ENCODE measurements at regions not wholly inside any gene's neighbourhood (a gene's known extent, or its start where the extent isn't known, plus 50 kb on each side); places are given as distances from the start of the nearest gene placed in this dataset.
A peak's percentile ranks its signal among the peaks of the same experiment; 100 is the strongest.

DNA sequence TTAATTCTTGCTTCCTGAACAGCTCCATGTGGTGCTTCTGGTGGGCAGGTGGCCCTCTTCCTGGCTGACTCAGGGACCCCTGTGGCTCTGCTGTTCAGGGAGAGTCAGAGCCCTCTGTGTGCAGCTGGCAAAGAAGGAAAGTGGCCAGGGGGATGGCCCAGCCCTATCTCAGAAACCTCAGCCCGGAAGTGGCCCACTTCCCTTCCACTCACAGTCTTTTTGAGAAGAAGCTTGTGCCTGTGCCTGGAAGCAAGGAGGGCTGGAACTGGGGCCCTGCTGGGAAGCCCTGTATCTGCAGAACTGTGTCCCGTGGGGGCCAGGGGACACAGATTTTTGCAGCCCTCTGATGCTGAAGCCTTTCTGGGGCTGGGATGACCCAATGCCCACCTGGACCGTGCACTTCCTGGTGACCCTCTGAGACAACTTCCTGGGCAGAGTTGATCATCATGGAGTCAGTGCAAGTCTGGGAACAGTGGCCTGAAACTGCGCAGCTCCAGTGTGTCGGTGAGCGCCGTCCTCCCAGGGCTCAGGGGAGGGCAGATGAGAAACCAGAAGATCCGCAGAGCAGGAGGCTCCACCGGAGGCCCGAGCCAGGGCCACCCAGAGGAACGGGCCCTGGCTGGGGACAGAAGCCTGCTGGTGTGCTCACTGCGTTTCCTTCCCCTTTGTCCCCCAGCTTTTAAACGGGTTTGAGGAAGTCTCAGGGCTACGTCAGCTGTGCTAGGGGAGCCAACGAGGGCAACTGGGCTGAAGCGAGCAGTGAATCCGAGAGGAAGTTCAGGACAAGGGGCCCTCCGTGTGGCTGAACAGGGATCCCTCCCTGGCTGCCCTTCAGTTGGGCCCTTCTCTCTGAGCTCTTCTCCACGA is 217.4 kb upstream of the RTL1 start:
- peak; percentile 44 for DNase-seq
- peak; percentile 55 for ATAC-seq

DNA sequence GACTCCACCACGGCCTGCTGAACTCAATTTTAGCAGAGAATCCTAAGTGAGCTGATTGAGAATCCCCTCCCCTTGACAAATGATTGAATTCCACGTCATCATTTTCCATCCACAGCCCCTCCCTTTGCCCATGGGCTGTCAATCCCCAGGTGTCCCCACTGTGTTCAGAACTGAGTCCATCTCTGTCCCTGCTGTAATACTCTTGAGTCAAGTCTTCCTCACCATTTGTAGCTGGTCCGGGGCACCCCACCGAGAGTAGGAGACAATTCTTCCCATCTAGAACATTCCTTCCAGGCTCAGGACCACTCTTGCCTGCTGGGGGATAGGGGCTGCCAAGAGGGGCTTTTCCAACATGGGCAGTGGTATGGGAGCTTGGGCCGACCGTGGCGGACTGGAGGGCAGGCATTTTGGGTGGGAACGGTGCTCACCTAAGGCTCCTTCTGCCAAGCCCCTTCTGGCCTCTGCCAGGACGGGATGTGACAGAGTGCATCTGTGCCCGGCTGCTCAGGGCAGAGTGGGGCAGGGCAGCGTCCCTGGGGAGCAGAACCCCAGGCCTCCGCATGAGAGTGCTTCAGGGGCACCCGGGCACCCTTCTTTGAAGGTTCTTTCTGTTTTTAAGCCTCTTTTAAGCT is 218.1 kb upstream of the RTL1 start:
- DNase-seq (peak; percentile 7), ATAC-seq (peak; percentile 9)

DNA sequence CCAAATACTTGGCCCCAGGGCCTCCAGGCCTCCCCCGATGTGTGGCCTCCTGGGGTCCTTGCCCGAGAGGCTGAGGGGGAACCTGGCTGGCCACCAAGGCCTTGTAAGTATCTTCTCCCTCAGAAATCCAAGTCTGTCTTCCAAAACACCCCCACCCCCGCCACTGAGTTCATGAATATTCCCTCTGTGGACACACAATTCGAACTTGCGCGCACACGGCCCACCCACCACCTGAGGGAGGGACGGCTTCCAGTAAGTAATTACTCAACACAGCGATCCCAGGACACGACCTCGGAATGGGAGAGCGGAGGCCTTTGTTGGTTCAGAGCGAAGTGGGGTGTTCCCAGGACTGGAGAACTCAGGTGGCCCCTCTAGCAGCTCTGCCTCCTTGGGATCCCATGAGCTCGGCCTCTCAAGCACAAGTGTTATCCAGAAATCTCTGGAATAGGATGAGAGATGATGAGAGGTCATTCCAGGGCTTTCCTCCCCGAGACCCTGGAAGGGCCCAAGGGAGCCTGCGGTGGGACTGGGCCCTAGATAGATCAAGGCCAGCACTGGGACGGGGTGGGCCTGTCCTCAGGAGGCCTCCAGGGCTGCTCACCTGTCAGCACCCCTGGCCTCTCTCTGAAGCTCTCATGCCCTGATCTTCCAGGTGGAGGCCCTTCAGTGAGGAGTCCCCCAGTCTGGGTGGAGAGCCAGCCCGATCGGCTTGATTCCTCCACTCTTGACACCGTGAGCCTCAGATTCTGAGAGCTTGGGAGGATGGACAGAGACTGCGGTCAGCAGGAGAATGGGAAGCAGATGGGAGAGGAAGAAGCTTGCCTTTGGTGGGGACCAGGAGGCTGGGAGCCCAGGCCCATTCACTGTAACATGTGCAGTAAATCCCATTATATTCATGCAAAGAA is 219.0 kb upstream of the RTL1 start:
- ATAC-seq (no peak), DNase-seq (no peak)

DNA sequence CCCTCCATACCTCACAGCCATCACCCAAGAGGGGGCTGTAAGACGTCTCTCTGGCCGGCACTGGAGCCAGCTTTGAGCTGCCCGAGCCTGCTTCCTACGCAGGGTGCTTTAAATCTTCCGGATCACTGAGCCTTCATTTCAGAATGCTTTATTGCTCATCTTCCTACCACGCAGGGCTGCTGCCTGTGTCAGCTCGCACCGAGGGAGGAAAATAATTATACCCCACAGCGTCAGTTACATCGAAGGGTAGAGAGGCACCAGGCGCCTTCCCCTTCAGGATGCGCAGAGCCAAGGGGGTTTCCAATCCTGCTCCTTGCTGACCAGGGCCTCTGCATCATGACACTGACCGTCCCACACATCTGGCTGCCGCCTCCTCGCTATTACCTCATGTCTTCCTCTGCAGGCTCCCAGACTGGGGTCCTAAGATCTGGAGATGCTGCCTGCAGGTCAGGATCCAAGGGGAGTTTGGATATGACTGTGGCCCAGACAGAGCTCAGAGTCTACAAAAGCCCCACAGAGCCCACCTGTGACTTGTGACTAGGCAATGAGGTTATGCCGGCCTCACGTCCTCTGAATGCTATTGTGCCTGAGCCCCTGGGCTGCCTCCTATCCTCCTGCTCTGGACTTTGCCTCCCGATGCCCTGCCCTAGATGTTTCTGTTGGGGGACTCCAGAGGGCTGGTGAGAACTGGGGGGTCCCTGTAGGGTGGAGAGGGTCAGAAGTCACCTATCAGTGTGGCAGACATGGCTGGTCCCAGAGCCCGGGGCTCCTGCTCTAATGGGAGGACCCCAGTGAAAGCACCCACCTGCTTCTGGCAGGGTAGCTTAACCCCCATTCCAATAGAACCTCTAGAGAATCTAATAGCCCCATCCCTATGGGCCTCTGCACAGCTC is 220.3 kb upstream of the RTL1 start:
- ATAC-seq (no peak), DNase-seq (no peak)

DNA sequence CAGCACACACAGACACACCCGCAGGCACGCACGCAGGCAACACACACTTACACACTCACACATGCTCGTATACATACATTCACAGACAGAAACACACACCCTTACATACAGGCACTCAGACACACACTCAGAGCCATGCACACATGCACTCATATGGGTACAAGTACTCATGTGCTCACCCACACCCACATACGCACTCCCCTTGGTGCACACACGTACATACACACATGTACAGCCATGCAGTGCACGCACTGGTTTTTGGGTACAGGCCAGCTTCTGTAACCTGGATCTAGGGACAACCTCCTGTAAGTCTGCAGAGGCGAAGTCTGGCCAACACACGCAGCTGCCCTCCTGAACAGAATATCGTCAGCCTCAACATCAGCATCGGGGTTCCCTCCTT is 221.3 kb upstream of the RTL1 start:
- DNase-seq (no peak), ATAC-seq (no peak)

DNA sequence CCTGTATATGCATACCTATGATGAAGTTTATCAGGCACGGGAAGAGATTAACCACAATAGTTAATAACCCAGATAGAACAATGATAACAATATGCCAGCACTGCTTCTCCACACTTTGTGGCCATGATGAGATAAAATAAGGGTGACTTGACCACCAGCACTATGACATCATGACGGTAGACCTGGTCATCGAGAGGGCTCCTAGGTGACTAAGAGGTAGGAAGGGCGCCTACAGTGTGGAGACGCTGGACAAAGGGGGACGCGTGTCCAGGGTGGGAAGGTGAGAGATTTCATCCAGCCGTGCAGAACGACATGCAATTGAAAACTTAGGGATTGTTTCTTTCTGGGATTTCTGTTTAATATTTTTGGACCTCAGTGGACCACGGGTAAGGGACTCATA is 221.8 kb upstream of the RTL1 start:
- DNase-seq (no peak), ATAC-seq (no peak)

DNA sequence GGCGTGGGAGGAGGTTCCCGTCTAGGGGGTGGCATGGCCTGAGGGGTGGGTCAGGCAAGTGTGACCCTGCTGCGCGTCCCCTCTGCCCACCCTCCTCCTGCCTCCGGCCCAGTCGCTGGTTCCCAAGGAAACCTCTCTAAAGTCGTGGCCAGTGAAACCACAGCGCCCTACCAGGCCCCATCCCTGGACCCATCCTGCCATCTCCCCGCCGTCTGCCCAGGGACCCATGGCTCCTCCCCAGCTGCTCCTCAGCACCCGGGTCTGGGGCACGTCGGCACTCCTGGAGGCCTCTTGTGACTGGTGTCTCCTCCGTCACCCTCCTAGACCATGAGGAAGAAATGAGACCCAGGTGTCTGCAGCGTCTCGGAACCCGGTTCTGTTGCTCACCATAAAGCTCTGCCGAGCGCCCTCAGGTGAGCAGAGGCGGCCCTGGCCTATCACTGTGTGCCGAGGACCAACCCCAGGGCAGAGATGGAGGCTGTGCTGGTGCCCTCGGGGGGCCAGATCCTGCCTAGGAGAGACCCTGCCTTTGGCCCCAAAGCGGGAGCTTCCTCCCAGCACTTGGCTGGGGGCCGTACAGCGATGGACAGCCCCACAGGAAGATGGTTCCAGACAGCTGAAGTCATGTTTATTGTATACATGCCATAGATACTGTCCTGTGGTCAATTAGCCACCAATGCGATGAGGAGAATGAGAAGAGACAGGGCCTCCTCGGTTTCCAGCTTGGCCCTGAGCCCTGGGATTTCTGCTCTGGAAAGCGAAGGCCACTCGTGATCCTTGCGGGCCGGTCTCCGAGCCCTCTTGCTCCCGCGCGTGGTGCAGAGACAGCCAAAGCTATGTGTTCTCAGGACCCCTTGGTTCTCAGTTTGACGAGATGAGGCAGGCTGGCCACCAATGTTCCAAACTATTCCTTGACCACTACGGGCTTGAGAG is 222.5 kb upstream of the RTL1 start:
- DNase-seq (no peak), ATAC-seq (no peak)

DNA sequence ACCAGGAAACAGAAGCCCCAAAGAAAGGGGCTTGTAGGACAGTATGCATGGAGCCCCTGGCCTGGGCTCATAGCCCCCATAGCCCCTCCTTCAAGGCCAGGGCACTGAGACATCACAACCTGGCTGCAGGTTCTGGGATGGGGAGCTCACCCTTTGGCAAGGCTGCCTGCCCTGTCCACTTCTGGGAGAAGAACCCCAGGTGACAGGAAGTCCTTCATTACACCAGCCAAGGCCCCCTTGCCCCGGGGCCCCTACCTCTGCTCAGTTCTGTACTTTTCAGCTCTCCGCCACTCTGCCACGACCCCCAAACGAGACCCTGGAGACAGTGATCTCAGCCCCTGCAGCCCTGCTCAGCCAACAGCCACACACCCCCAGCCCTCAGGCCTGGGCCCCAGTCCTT is 223.2 kb upstream of the RTL1 start:
- no peak for DNase-seq
- ATAC-seq = no peak

DNA sequence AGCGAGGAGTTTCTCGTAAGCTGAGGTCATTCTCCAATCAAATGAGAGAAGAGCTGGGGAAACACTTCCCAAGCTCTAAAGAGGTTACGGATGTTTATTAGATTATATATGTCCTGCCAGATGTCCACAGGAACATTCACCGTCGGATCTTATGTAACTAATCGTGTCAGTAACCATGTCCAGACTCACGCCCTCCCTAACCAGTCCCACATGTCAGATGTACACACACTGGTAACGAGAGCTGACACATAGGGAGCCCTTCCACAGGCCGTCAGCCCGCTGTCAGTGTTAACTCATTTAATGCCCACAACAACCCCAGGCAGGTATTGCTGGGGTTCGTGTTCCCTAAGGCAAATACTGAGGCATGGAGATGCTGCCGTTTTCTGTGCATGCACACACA is 223.7 kb upstream of the RTL1 start:
- no peak for DNase-seq
- ATAC-seq = no peak

DNA sequence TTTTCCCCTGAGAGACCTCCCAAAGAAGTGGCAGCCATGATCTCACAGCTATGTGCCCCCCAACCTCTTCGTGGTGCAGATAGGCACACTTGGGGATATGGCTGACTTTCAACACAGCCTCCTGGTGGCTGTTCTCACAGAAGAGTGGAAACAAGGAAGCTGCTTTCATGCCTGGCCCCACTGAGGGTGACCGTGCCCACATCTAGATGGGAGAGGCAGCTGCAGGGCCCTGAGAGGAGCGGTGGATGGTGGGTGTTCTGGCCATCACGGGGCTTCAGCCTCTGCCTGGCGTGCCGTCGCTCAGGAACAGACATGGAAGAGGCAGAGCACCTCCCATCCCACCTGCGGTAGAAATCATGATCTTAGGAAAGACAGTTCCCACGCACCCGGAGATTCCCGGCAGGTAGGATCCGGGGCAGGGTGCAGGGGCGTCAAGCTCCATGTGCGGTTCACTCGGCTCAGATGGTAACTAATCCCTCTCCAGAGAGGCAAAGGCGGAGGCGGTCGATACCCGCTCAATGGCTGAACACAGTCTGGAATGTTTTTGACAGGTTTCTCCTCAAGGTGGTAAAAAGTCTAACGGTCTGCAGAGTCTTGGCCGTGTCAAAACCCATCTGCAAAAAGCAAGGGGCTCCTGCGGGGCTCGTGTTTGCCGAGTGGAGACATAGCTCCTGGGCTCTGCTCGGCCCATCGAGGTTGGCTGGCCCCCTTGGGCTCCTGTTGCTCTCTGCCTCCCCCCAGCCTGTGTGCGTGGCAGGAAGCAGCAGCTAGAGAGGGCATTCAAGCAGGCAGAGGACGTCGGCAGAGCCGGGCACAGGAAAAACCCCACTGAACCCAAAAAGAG is 225.2 kb upstream of the RTL1 start:
- ATAC-seq = no peak
- DNase-seq = no peak

DNA sequence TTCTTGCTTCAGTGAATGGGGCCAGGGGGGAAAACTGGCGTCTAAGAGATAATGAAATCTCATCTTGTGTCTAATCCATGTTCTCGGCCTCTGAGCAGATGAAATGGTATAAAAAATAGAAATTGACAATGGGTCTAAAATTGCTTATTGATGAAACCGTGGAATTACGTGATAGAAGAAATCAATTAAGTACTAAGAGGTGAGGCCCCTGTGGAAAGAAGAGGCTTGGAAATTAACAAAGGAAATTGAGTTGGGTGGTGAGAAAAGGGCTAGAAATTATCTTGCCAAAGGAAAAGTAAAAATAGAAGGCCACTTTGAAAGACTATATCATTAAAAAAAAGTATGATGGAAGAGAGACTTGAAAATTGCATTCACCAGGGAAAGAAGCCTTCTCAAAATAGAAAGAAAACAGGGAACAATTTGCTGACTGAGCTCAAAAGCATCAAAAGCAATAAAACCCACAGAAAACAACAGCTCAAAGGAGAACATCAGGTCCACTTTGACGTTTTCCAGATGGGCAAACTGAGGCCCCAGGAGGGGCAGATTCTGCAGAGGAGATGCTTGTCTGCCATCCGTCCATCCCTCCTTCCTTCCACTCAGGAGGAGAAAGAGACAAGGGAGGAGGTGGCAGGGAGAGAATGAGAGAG is 226.1 kb upstream of the RTL1 start:
- ATAC-seq (no peak), DNase-seq (no peak)

DNA sequence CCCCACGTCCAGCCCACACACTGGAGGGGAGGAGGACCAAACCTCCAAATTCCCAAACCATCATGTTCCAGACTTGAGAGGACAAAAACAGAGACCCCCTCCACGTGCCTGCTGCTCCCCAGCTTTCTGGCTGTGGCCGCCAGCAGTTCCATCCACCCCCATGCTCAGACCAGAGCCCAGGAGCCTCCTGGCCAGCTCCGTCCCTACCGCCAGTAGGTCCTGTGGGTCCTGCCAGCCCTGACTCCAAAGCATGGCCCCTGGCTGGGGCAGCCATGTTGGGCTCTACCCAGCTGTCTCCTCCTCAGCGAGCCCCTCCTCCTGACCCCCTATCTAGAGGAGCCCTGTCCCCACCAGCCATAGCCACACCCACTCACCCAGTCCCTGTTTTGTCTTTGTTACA is 227.3 kb upstream of the RTL1 start:
- ATAC-seq (no peak), DNase-seq (no peak)

DNA sequence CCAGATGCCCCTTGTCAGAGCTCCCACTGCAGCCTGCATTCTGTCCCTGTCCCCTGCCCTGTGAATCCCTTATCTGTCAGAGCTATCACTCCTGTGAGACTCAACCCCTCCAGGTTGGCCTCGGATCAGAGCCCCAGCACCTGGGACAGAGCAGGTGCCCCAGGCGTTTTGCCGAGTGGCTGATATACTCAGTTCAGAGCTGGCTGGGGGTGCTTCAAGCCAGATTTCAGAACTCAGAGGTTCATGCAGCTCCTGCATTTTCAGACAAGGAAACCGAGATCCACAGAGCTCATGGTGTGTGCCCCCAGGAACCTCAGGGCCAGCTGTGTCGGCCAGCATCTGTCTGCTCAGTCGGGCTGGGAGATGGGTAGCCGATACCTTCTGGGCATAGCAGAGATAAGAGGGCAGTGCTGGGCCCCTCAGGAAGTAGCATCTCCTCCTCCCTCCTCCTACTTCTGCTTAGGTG is 228.0 kb upstream of the RTL1 start:
- ATAC-seq (no peak), DNase-seq (no peak)

DNA sequence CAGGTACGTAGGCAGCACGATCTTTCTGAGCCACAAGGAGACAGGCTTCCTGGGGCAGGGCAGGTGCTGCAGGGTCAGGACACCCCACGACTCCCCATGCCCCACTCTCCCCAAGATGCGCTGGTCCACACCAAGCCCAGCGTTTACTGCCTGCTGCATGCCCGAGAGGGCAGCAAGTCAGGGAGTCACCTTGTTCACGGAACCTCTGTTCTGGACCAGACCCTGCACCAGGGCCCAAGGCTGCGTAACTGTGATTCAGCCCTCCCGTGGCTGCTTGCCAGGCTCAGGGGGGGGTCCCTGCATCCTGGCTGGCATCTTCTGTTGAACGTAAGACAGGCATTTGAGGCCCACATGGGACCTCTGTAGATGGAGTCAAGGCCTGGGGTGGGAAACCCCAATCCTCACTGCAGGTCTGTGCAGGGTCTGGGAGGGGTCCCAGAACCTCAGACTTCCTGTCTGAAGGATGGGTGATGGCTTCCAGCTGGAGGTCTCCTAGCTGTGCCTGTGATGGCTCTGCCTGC is 228.6 kb upstream of the RTL1 start:
- DNase-seq = no peak
- no peak for ATAC-seq

DNA sequence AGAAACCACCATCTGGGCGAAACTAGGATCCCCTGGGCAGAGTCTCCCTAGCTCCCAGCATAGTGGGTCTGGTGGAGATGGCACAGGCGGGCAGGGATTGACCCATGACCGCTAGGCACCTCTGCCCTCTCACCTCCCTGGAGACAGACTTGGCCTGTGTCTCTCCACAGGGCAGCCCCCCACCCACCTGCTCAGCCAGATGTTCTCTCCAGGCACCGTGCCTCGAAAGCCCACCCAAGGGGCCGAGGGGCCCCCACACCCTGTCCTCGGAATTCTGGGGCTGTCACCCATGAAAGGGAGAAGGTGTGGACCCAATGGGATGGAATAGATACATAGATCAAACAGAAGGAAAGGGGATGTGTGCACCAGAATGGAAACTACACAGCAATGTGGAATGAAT is 229.1 kb upstream of the RTL1 start:
- DNase-seq = no peak
- ATAC-seq = no peak

DNA sequence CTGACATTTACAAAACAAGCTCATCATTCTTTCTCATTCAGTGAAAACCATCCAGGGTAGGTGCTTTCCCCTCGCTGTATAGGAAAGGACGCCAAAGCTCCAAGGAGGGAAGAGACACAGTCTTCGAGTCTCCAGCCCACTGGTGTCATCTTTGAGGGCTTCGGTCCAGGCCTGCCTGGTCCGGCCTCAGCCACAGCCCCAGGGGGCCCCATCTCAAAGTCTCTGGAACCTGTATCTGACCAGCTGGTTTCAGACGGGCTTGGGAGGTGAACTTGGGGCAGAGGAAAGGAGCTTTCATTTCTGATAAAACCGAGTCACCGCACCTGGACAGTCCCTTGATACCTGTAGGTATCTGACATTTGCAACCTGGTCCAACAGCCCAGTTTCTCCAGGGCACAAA is 229.5 kb upstream of the RTL1 start:
- DNase-seq (no peak), ATAC-seq (no peak)

DNA sequence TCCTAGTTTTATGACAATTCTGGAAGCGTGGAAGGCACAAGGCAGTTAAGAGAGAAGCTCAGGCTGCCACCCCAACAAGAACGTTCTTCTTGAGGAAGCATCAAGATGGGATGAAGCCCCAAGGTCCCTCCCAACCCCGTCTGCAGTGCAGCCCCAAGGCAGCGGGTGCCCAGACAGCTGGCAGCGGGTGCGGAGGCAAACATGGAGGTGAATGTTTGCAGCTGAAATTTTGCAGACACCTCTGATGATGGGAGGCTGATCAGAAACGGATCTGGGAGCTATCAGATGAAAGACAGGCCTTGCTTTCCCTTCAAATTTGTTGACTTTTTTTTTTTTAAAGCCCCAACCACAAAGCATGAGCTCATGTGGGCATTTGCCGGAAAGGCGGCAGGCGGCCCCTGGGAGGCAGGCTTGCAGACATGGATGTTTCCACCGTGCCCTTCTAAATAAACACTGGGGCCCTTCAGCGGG is 230.7 kb upstream of the RTL1 start:
- ATAC-seq (no peak), DNase-seq (no peak)

DNA sequence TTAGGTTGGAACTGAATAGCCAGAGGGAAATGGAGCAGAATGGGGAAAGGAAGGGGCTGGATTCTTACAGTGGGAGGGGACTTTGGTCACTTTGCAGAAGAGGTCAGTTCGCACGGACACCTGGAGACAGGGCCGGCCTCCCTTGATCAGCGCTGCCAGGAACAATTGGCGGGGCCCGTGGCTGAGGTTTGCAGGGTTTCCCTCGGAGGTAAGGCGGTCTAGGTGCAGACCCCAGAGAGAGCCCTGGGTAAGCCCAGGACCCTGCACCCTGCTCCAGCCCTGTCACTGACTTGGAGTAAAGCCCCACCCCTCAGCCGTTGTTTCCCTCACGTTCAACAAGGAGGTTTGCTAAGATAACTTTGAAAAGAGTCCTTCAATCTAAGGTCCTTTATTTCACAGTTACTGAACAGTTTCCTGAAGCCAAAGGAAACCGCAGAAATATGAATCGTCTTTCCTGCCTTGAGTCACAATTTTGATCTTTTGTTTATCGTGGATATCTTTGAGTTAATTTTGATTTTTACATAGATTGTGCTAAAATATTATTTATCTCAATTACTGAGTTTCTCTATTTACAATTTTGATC is 231.4 kb upstream of the RTL1 start:
- no peak for DNase-seq

More for the DNA sequence above, 231.4 kb upstream of the RTL1 start:
- ATAC-seq = no peak
